Activated T-helper 17 cell treated with anti-CD3 and anti-CD28 coated beads, Interleukin-2, amount 50 U/mL, for 72 hours (primary cell): ENCODE measurements at regions not wholly inside any gene's neighbourhood (a gene's known extent, or its start where the extent isn't known, plus 50 kb on each side); places are given as distances from the start of the nearest gene placed in this dataset.
"Not testable (repeated sequence)": the region's sequence is repeated elsewhere in the genome, so short reads cannot be mapped to it uniquely, and the experiment has no call there.

Experiments used
- ATAC-seq: fragments of 150-1000 bp; cut with Tn5 transposase; replicated peaks from 2 replicates; pipeline ENCODE4 v1.10.0; 2021; ENCODE audit warnings: mild to moderate bottlenecking, moderate library complexity
- H3K27ac Mint-ChIP-seq: one replicate; pipeline ENCODE4 v1.8.0; 2022; ENCODE audit warnings: mixed read lengths
- H3K27me3 Mint-ChIP-seq: one replicate; pipeline ENCODE4 v1.8.0; 2022; ENCODE audit warnings: mixed read lengths
- H3K36me3 Mint-ChIP-seq: one replicate; pipeline ENCODE4 v1.8.0; 2022; ENCODE audit warnings: low read depth, mild to moderate bottlenecking, mixed read lengths
- H3K4me1 Mint-ChIP-seq: one replicate; pipeline ENCODE4 v1.8.0; 2022; ENCODE audit warnings: mixed read lengths
- H3K4me3 Mint-ChIP-seq: one replicate; pipeline ENCODE4 v1.8.0; 2022; ENCODE audit warnings: mild to moderate bottlenecking, mixed read lengths
- H3K9me3 Mint-ChIP-seq: one replicate; pipeline ENCODE4 v1.8.0; 2022; ENCODE audit warnings: mixed read lengths

- H3K4me3 Mint-ChIP-seq = no peak overlapping the region
- peaks cover 45% of the 10 kb centered on the region for H3K27me3 Mint-ChIP-seq
- H3K27ac Mint-ChIP-seq = no peak overlapping the region
- no peaks in the 10 kb centered on the region for H3K36me3 Mint-ChIP-seq
- peak; percentile 46 for ATAC-seq
- peaks cover 11% of the 10 kb centered on the region for H3K9me3 Mint-ChIP-seq
- peaks cover 5% of the 10 kb centered on the region for H3K4me1 Mint-ChIP-seq
Observed at GRCh38 chr7:138169441-138169851, 93.2 kb downstream of the AKR1D1 start.

DNA sequence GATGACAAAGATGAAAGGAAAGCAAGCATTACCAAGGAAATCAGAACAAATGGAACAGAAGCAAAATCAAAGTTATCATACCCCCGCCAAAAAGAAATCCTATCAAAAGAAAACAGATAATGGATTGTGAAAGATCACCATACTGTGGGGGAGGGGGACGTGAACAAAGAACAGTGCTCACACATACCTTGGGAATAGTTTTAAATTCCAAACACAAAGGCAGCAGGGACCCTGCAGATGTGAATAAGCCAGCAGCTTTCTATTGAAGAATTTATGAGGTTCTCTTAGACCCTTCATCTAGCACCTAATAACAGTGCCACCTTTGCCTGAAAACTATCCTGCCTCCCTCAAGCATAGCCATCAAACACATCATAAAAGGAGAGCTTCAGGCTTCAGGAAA, 94.0 kb downstream of the AKR1D1 start:
- H3K9me3 Mint-ChIP-seq = peaks cover 9% of the 10 kb centered on the region
- H3K27me3 Mint-ChIP-seq = peaks cover 50% of the 10 kb centered on the region
- no peak overlapping the region for H3K4me3 Mint-ChIP-seq
- no peak for ATAC-seq
- H3K36me3 Mint-ChIP-seq = no peaks in the 10 kb centered on the region
- no peak overlapping the region for H3K27ac Mint-ChIP-seq
- peaks cover 5% of the 10 kb centered on the region for H3K4me1 Mint-ChIP-seq

- peaks cover 9% of the 10 kb centered on the region for H3K9me3 Mint-ChIP-seq
- peaks cover 50% of the 10 kb centered on the region for H3K27me3 Mint-ChIP-seq
- no peak overlapping the region for H3K27ac Mint-ChIP-seq
- peaks cover 5% of the 10 kb centered on the region for H3K4me1 Mint-ChIP-seq
- H3K36me3 Mint-ChIP-seq = no peaks in the 10 kb centered on the region
- H3K4me3 Mint-ChIP-seq = no peak overlapping the region
- ATAC-seq = peak; percentile 75
Observed at GRCh38 chr7:138170959-138171703, 94.9 kb downstream of the AKR1D1 start.

DNA sequence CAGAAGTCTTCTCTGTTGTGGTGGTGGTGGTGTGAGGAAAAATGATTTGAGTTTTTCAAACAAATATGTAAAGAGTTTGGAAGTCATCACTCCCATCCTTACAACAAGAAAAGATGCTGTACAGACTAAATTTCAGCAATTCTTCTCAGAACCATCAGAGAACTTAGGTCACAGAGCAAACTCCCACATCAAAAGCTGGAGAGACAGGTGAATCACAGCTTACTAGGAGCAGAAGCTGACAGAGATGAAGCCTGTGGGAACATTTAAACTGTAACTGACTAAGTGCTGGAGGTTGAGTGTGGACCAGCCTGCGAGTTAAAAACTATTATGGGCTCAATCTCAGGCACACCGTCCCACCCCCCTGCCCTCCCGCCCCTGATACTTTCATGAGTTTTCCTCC, 97.3 kb downstream of the AKR1D1 start:
- Mint-ChIP-seq H3K4me1 (peaks cover 5% of the 10 kb centered on the region), H3K9me3 (peaks cover 9% of the 10 kb centered on the region), H3K27ac (no peak overlapping the region), H3K36me3 (no peaks in the 10 kb centered on the region), H3K4me3 (no peak overlapping the region), H3K27me3 (peaks cover 39% of the 10 kb centered on the region)
- peak; percentile 54 for ATAC-seq

DNA sequence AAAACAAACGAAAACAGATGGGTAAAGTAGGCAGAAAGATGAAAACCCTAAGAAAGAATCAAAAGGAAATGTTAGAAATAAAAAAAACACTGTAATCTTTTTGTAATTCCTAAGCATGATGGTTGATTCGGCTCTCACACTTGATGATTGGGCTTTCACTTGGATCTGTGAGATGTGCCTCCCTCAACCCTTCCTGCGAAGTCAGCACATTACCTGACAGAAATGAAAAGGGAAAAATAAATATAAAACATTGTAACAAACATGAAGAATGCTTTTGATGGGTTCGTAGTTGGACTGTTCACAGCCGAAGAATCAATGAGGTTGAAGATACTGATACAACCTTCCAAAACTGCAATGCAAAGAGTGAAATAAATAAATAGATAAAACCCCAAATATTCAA, 99.8 kb downstream of the AKR1D1 start:
- no peak for ATAC-seq
- H3K4me1 Mint-ChIP-seq = peaks cover 5% of the 10 kb centered on the region
- no peaks in the 10 kb centered on the region for H3K36me3 Mint-ChIP-seq
- H3K27me3 Mint-ChIP-seq = peaks cover 23% of the 10 kb centered on the region
- peaks cover 9% of the 10 kb centered on the region for H3K9me3 Mint-ChIP-seq
- H3K27ac Mint-ChIP-seq = no peak overlapping the region
- no peak overlapping the region for H3K4me3 Mint-ChIP-seq

DNA sequence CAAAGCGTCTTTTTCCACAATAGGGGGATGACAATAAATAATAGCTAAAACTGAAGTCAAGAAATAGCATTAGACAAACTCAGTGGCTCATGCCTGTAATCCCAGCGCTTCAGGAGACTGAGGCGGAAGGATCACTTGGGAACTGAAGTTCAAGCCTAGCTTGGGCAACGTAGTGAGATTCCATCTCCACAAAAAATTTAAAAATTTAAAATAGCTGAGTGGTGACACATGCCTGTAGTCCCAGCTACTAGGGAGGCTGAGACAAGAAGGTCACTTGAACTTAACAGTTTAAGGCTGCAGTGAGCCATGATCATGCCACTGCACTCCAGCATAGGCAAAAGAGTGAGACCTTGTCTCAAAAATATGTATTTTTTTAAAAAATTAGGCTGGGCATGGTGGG, 107.9 kb downstream of the AKR1D1 start:
- ATAC-seq = no peak
- H3K27ac Mint-ChIP-seq = no peak overlapping the region

GRCh38 chr7:138185132-138185908, 109.1 kb downstream of the AKR1D1 start:
- no peak overlapping the region for H3K27ac Mint-ChIP-seq
- H3K36me3 Mint-ChIP-seq = no peaks in the 10 kb centered on the region
- H3K4me3 Mint-ChIP-seq = no peak overlapping the region
- H3K27me3 Mint-ChIP-seq = peaks cover 16% of the 10 kb centered on the region
- peaks cover 10% of the 10 kb centered on the region for H3K9me3 Mint-ChIP-seq
- no peaks in the 10 kb centered on the region for H3K4me1 Mint-ChIP-seq
- ATAC-seq = no peak

More for the DNA sequence above, 107.9 kb downstream of the AKR1D1 start:
- no peak overlapping the region for H3K4me3 Mint-ChIP-seq
- H3K4me1 Mint-ChIP-seq = no peaks in the 10 kb centered on the region
- H3K27me3 Mint-ChIP-seq = peaks cover 16% of the 10 kb centered on the region
- H3K9me3 Mint-ChIP-seq = peaks cover 10% of the 10 kb centered on the region
- H3K36me3 Mint-ChIP-seq = no peaks in the 10 kb centered on the region

DNA sequence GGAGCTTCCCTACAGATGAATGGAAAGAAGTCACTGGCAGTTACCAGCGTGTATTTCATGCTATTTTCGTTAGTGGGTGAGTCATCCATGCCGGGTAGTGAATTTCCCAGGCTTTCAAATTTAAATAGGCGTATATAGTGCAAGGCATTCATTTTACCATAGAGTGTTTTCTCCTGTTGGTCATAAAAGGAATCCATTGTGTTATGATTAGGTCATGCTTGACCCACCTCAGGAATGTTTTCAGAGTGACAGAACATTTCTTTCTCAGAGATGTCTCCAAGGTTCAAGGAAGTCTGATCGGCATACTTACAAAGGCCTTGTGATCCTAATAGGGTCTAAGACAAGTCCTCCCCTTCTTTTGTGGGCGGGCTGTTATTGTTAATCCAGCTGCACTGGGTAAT, 110.7 kb downstream of the AKR1D1 start:
- no peaks in the 10 kb centered on the region for H3K4me1 Mint-ChIP-seq
- peaks cover 10% of the 10 kb centered on the region for H3K9me3 Mint-ChIP-seq
- no peak for ATAC-seq
- H3K4me3 Mint-ChIP-seq = no peak overlapping the region
- H3K27ac Mint-ChIP-seq = no peak overlapping the region
- H3K36me3 Mint-ChIP-seq = no peaks in the 10 kb centered on the region
- peaks cover 21% of the 10 kb centered on the region for H3K27me3 Mint-ChIP-seq

DNA sequence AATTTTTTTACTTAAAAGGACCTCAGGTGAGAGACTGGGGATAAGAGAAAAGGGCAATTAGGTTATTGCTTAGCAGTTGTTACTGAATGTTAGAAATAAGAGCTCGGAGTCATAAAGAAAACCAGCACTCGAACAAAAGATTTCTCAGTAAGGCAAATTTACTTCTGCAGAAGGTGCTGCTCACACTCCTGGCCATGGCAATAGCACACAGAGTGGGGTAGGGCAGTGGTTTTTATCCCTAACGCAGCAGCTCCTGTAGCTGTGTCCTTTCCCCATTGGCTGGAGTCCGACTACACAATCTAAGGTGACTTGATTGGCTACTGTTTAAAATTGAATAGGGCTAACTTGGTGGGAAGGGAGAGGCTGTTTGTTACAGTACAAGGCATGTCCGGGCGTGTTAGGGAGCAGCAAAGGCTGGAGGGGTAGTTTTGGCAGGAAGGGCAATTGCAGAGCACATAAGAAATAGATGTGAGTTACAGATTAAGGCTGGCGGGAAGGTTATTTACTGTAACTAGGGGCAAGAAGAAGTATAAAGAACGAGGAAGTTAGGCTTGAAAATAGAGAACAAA, 112.1 kb downstream of the AKR1D1 start:
- no peak overlapping the region for H3K4me3 Mint-ChIP-seq
- no peak overlapping the region for H3K27ac Mint-ChIP-seq
- H3K36me3 Mint-ChIP-seq = no peaks in the 10 kb centered on the region
- H3K4me1 Mint-ChIP-seq = no peaks in the 10 kb centered on the region
- ATAC-seq = no peak
- H3K9me3 Mint-ChIP-seq = peaks cover 10% of the 10 kb centered on the region
- H3K27me3 Mint-ChIP-seq = peaks cover 18% of the 10 kb centered on the region

GRCh38 chr7:138194567-138194966, 118.3 kb downstream of the AKR1D1 start:
- no peaks in the 10 kb centered on the region for H3K4me1 Mint-ChIP-seq
- H3K36me3 Mint-ChIP-seq = no peaks in the 10 kb centered on the region
- ATAC-seq = no peak
- no peak overlapping the region for H3K4me3 Mint-ChIP-seq
- H3K9me3 Mint-ChIP-seq = no peaks in the 10 kb centered on the region
- H3K27ac Mint-ChIP-seq = no peak overlapping the region
- peaks cover 21% of the 10 kb centered on the region for H3K27me3 Mint-ChIP-seq

DNA sequence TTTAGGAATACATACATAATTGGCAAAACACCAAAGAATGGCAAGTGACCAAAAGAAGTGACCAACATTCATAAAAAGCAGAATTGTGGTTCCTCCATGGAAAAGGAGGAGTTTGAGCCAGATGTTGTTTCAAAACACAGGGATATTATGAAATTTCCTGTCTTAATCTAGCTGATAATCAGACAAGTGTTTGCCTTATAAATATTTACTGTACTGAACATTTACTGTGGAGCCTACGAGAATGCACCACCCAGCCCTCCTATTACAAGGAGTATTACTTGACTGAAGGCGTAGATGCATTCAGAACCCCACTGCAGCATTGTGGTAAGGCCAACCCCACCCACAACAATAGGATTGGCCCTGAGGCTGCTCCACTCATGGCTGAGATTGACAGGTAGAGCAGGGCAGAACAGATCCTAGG, 118.9 kb downstream of the AKR1D1 start:
- no peak overlapping the region for H3K4me3 Mint-ChIP-seq
- peaks cover 23% of the 10 kb centered on the region for H3K27me3 Mint-ChIP-seq
- no peaks in the 10 kb centered on the region for H3K4me1 Mint-ChIP-seq
- ATAC-seq = no peak
- no peak overlapping the region for H3K27ac Mint-ChIP-seq
- H3K9me3 Mint-ChIP-seq = no peaks in the 10 kb centered on the region
- H3K36me3 Mint-ChIP-seq = no peaks in the 10 kb centered on the region

GRCh38 chr7:138196503-138196946, 120.3 kb downstream of the AKR1D1 start:
- H3K4me1 Mint-ChIP-seq, H3K9me3 Mint-ChIP-seq, H3K36me3 Mint-ChIP-seq, ATAC-seq, H3K4me3 Mint-ChIP-seq, H3K27ac Mint-ChIP-seq: not testable (repeated sequence)
- peaks cover 24% of the 10 kb centered on the region for H3K27me3 Mint-ChIP-seq

DNA sequence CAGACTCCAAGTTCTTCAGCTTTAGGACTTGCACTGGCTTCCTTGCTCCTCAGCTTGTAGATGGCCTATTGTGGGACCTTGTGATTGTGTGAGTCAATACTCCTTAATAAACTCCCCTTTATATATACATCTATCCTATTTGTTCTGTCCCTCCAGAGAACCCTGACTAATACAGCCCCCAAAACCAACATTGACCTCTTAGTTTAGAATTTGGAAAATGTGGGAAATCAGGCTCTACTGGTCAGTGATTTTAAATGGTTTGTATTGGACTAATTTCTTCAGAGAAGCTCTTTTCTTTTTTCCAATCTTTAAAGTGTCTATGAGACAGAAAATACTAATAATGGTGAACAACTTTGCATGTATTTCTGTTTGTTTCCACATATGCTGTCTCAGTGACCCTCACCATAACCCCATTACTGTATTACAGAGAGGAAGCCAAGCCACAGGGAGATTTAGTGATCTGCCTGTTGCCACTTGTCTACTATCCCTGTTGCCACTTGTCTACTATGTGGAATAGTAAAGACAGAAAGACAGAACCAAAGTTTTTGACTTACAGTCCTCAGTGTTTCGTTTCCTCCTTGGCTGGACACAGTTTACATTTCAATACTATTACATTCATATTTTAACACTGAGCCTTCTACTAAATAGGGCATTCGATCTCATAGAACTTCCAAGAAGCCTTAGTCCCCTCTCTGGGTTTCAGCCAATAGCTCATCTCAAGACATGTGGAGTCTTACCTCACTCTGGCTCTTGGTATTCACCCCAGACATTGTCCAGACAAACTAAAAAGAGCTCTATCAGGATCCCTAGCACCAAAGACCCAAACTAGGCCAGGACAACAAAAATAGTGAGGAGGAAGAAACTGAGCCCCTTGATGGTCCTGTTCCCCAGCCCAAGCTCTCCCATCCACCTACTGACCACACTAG, 121.0 kb downstream of the AKR1D1 start:
- H3K4me1 Mint-ChIP-seq = no peaks in the 10 kb centered on the region
- no peak for ATAC-seq
- H3K4me3 Mint-ChIP-seq = no peak overlapping the region
- H3K36me3 Mint-ChIP-seq = no peaks in the 10 kb centered on the region
- H3K27me3 Mint-ChIP-seq = peaks cover 19% of the 10 kb centered on the region
- H3K27ac Mint-ChIP-seq = no peak overlapping the region
- no peaks in the 10 kb centered on the region for H3K9me3 Mint-ChIP-seq
